Thyroid gland (tissue), 4 donors: ENCODE measurements at regions not wholly inside any gene's neighbourhood (a gene's known extent, or its start where the extent isn't known, plus 50 kb on each side); places are given as distances from the start of the nearest gene placed in this dataset.

Source experiments
- DNase-seq, 2 donors: peaks; one replicate each; pipeline ENCODE4 v3.0.0-alpha.2; 2019
- H3K27ac ChIP-seq, 3 donors: fragments of 200-600 bp; sonication (generic); 1 replicate in 2 of 3; 2 replicates in 1 of 3; pipeline ENCODE4 v1.5.1; 2016 to 2019; ENCODE audit warnings: mild to moderate bottlenecking in 1 of 3, moderate library complexity in 1 of 3
- H3K27me3 ChIP-seq: fragments of 200-600 bp; sonication (generic); one replicate; pipeline ENCODE4 v1.5.1; 2019
- H3K36me3 ChIP-seq, 2 donors: fragments of 200-600 bp; sonication (generic); one replicate each; pipeline ENCODE4 v1.5.1; 2016 to 2019
- H3K4me1 ChIP-seq, 2 donors: fragments of 200-600 bp; sonication (generic); one replicate each; pipeline ENCODE4 v1.5.1; 2017 to 2019
- H3K4me3 ChIP-seq, 3 donors: fragments of 200-600 bp; sonication (generic); replicated peaks in 1 of 3; 1 replicate in 2 of 3; 2 replicates in 1 of 3; pipeline ENCODE4 v1.5.1; 2016; ENCODE audit warnings: mild to moderate bottlenecking in 1 of 3
- H3K9me3 ChIP-seq: fragments of 200-600 bp; sonication (generic); one replicate; pipeline ENCODE4 v1.5.1; 2017
- POLR2A ChIP-seq, 2 donors: fragments of 450-650 bp; IDR thresholded peaks; one replicate each; pipeline ENCODE4 v1.6.1; 2017; ENCODE audit warnings: antibody characterized with exemption in 2 of 2, mild to moderate bottlenecking in 2 of 2, moderate library complexity in 1 of 2
- WGBS, 2 donors: methylation state at CpG; one replicate each; pipeline ENCODE4 v1.1.5; 2017; 5-methylcytosine and 5-hydroxymethylcytosine counted together
- intact Hi-C: fragments of 100-400 bp; cut with DNase I; formaldehyde crosslinking; loops from one replicate; pipeline ENCODE4 v1.15.1; 2023
- TF ChIP-seq, protein P1 (sequence below), 6 experiments: fragments of 200-600 bp in 3 of 6; fragments of 450-650 bp in 3 of 6; sonication (generic) in 3 of 6; IDR thresholded peaks; one replicate each; pipeline ENCODE4 v1.5.1; 2016 to 2019; ENCODE audit warnings: antibody characterized with exemption in 6 of 6, mild to moderate bottlenecking in 2 of 6, inconsistent platforms in 1 of 6, moderate library complexity in 1 of 6

DNA sequence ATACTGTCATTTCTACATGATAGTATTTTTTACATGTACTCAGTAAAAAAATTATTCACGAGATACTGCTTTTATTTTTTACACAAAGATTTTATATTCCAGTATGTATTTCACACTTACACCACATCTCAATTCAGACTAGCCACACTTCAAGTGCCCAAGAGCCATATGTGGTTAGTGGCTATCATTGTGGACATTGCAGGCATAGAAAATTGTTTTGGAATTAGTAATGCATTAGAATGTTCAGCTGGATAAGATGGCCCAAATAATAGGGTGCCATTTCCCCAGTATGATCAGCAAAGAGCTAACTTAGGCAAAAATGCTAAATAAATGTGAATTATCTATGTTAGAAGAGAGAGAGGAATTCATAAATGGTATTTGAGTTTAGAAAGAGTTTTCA lies 203.8 kb upstream of the MCTP2 start:
- H3K4me3 ChIP-seq: no peak overlapping the region
- no peaks in the 10 kb centered on the region for H3K36me3 ChIP-seq
- H3K27ac ChIP-seq: no peak overlapping the region
- H3K4me1 ChIP-seq: no peaks in the 10 kb centered on the region
- no peak for DNase-seq
- H3K9me3 ChIP-seq: no peaks in the 10 kb centered on the region
- H3K27me3 ChIP-seq: no peaks in the 10 kb centered on the region
- no peak for TF ChIP-seq POLR2A (IDR thresholded peaks at IDR 0.05)
- TF ChIP-seq, protein P1, sequence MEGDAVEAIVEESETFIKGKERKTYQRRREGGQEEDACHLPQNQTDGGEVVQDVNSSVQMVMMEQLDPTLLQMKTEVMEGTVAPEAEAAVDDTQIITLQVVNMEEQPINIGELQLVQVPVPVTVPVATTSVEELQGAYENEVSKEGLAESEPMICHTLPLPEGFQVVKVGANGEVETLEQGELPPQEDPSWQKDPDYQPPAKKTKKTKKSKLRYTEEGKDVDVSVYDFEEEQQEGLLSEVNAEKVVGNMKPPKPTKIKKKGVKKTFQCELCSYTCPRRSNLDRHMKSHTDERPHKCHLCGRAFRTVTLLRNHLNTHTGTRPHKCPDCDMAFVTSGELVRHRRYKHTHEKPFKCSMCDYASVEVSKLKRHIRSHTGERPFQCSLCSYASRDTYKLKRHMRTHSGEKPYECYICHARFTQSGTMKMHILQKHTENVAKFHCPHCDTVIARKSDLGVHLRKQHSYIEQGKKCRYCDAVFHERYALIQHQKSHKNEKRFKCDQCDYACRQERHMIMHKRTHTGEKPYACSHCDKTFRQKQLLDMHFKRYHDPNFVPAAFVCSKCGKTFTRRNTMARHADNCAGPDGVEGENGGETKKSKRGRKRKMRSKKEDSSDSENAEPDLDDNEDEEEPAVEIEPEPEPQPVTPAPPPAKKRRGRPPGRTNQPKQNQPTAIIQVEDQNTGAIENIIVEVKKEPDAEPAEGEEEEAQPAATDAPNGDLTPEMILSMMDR (IDR thresholded peaks at IDR 0.05): no peak
- 83 to 87% methylated on average over 1 of the region's 1 CpG for WGBS, 2 donors
- intact Hi-C loops: no loop called here

DNA sequence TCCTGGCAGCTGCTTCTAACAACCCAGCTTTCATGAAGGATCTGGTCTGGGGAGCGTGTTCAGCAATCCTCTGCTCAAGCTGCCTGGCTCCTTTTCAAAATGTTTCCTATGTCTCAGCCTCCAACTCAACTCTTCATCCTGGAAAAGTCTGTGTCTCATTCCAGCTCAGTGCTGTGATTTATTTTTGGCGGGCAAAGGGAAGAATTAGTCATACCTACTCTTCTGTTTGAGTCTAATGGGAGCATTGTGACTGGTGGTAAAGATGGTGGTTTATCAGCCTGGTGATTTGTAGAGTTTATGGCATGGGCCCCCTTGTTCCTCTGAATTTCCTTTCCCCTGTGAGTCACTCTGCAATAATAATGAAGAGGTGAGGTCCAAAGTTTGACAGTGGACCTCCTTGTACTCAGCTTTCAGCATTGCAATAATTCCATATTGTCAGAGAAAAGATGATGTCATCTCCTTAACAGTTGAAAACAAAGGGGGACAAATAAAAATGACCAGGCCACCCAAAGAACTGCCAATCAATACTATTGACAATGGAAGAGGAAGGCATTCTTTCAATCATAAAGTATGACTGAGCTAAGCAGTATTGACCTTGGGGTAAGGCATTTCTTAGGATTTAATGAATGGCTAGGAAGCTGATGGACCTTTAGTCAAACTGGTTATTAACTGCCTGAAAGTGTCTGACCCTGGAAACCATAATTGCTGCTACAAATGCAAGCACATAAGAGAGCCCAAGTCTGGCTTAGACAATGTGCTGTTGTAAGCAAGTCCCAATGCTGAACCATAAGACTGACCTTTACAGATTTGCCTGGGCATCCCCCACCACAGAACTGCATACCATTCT lies 204.7 kb upstream of the MCTP2 start:
- H3K27ac ChIP-seq: no peak overlapping the region
- no peaks in the 10 kb centered on the region for H3K9me3 ChIP-seq
- 70 to 82% methylated on average over 2 of the region's 2 CpGs for WGBS, 2 donors
- TF ChIP-seq POLR2A (IDR thresholded peaks at IDR 0.05): no peak
- TF ChIP-seq, protein P1 (IDR thresholded peaks at IDR 0.05): no peak
- no peak for DNase-seq
- no peaks in the 10 kb centered on the region for H3K36me3 ChIP-seq
- H3K4me3 ChIP-seq: no peak overlapping the region
- H3K4me1 ChIP-seq: no peaks in the 10 kb centered on the region
- intact Hi-C loops: no loop called here
- H3K27me3 ChIP-seq: no peaks in the 10 kb centered on the region

DNA sequence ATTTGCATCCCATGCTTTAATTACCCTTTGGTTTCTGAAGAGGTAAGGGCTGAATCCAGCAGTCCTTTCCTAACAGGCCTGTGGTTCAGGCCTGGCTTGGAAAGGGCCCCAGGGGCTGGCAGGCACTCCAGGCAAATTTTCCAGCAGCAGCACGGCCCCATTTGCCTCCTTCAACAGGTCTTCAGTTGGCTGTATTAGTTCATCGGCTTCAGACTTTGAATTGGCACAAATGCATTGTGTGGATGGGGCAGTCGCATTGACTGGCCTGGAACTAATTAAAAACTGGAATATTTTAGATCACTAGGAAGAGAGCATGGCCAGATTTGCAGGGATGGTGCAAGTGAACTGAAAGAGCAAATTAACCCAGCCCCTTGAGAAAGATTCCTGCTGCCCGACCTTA lies 207.8 kb upstream of the MCTP2 start:
- H3K27ac ChIP-seq: no peak overlapping the region
- TF ChIP-seq, protein P1 (IDR thresholded peaks at IDR 0.05): no peak
- TF ChIP-seq POLR2A (IDR thresholded peaks at IDR 0.05): no peak
- H3K4me3 ChIP-seq: no peak overlapping the region
- 76 to 87% methylated on average over 4 of the region's 4 CpGs for WGBS, 2 donors
- intact Hi-C loops: no loop called here
- H3K27me3 ChIP-seq: no peaks in the 10 kb centered on the region
- H3K9me3 ChIP-seq: no peaks in the 10 kb centered on the region
- no peaks in the 10 kb centered on the region for H3K4me1 ChIP-seq
- DNase-seq: no peak
- no peaks in the 10 kb centered on the region for H3K36me3 ChIP-seq

DNA sequence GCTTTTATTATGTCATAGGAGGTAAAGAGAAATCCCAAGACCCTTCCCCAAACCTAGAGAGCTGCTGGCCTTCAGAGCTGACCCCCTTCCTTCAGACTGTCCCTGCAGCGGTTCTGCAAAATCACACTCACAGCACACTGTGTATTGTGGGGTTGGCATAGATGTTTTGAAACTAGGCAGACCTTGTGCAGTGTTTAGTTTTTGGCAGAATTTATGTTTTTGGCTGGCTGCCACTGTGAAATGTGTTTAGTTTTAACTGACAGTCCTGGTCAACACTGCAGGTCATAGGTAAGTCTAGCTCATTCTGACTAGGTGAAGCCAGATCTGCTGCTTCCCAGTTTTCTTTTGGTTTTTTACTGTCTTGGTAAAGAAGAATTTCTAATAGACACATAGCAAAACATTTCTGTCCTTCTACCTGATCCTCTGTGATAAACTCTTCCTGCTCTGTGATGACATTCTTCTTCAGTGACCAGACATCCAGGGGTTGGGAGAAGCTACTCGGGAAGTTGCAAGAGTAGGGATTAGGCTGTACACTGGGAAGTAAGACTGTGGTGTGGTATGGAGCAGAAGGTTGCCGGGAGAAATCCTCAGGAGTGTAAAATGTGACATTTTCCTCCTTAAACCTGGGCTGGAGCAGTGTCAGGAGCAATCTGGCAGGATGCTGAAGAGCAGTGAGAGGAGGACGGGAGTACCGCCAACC lies 209.6 kb upstream of the MCTP2 start:
- Histone ChIP-seq H3K4me3 (no peak overlapping the region), H3K27me3 (no peaks in the 10 kb centered on the region), H3K27ac (no peak overlapping the region), H3K9me3 (no peaks in the 10 kb centered on the region), H3K4me1 (no peaks in the 10 kb centered on the region), H3K36me3 (no peaks in the 10 kb centered on the region)
- intact Hi-C loops: no loop called here
- no peak for DNase-seq
- 81 to 86% methylated on average over 5 of the region's 5 CpGs for WGBS, 2 donors
- no peak for TF ChIP-seq POLR2A (IDR thresholded peaks at IDR 0.05)
- TF ChIP-seq, protein P1 (IDR thresholded peaks at IDR 0.05): no peak

DNA sequence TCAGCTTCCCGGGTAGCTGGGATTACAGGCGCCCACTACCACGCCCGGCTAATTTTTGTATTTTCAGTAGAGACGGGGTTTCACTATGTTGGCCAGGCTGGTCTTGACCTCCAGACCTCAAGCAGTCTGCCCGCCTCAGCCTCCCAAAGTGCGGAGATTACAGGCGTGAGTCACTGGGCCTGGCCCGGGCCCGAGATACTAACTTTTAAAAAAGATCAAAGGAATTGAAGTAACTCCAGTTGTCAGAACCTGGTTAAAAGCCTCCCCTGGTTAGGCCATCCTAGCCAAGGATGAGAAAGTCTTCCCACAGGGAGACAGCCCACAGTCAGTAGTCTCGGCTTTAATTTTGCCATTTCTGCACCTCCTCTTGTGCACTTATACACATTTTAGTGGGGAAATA lies 212.3 kb upstream of the MCTP2 start:
- Histone ChIP-seq H3K27ac (no peak overlapping the region), H3K27me3 (no peaks in the 10 kb centered on the region), H3K4me3 (no peak overlapping the region), H3K36me3 (no peaks in the 10 kb centered on the region), H3K4me1 (no peaks in the 10 kb centered on the region), H3K9me3 (no peaks in the 10 kb centered on the region)
- WGBS, 2 donors: 96 to 97% methylated on average over 11 of the region's 11 CpGs
- intact Hi-C loops: no loop called here
- TF ChIP-seq, protein P1 (IDR thresholded peaks at IDR 0.05): no peak
- no peak for TF ChIP-seq POLR2A (IDR thresholded peaks at IDR 0.05)
- no peak for DNase-seq
